Sigmoid colon (tissue), 4 donors: ENCODE measurements at regions not wholly inside any gene's neighbourhood (a gene's known extent, or its start where the extent isn't known, plus 50 kb on each side); places are given as distances from the start of the nearest gene placed in this dataset.

Experiments
- EP300 ChIP-seq, 4 donors: sonication (generic); formaldehyde crosslinking; IDR thresholded peaks; one replicate each; pipeline ENCODE4 v1.6.1; 2017; ENCODE audit warnings: antibody characterized with exemption in 4 of 4
- TF ChIP-seq, protein P1 (sequence below), 4 experiments: fragments of 450-650 bp in 3 of 4; fragments of 200-600 bp in 1 of 4; IDR thresholded peaks; one replicate each; pipeline ENCODE4 v1.5.1; 2016 to 2019; ENCODE audit warnings: antibody characterized with exemption in 4 of 4, mild to moderate bottlenecking in 3 of 4, moderate library complexity in 2 of 4

DNA sequence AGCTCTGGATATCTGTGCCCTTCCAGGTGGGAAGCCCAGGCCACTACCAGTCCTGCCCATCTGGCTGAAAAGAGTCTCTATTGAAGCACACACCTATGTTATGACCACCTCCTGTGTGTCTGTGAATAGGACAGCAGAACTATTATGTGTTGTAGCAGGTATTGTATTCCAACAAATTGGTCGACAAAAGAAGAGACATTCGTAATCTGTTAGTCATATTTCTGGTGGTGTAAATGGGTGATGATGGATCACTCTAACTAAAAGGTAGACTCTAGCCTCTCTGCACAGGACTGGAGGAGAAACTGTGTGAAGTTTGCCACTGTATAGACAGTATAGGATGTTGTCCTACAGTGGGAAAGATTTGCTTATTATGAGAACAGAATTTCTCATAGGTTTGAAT, 416.1 kb downstream of the TMEM38B start:
- TF ChIP-seq, protein P1, sequence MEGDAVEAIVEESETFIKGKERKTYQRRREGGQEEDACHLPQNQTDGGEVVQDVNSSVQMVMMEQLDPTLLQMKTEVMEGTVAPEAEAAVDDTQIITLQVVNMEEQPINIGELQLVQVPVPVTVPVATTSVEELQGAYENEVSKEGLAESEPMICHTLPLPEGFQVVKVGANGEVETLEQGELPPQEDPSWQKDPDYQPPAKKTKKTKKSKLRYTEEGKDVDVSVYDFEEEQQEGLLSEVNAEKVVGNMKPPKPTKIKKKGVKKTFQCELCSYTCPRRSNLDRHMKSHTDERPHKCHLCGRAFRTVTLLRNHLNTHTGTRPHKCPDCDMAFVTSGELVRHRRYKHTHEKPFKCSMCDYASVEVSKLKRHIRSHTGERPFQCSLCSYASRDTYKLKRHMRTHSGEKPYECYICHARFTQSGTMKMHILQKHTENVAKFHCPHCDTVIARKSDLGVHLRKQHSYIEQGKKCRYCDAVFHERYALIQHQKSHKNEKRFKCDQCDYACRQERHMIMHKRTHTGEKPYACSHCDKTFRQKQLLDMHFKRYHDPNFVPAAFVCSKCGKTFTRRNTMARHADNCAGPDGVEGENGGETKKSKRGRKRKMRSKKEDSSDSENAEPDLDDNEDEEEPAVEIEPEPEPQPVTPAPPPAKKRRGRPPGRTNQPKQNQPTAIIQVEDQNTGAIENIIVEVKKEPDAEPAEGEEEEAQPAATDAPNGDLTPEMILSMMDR (IDR thresholded peaks at IDR 0.05): no peak
- no peak for TF ChIP-seq EP300 (IDR thresholded peaks at IDR 0.05)
